Left lung (tissue), 4 donors: ENCODE measurements at regions not wholly inside any gene's neighbourhood (a gene's known extent, or its start where the extent isn't known, plus 50 kb on each side); places are given as distances from the start of the nearest gene placed in this dataset.

Experiments used
- ATAC-seq: fragments of 200-7000 bp; cut with Tn5 transposase; one replicate; pipeline ENCODE4 v1.9.1; 2020; ENCODE audit warnings: moderate library complexity
- DNase-seq, 4 donors: peaks; one replicate each; pipeline ENCODE4 v3.0.0-alpha.2; 2013 to 2020
- H3K27ac ChIP-seq, 2 donors: fragments of 200-600 bp; sonication (generic) in 1 of 2; one replicate each; pipeline versions ENCODE4 v1.5.0 to v1.8.0; 2020 to 2021
- H3K27me3 ChIP-seq, 2 donors: fragments of 200-600 bp; sonication (generic) in 1 of 2; one replicate each; pipeline versions ENCODE4 v1.5.0 to v1.8.0; 2020 to 2021
- H3K36me3 ChIP-seq, 2 donors: fragments of 200-600 bp; sonication (generic) in 1 of 2; one replicate each; pipeline versions ENCODE4 v1.5.0 to v1.8.0; 2020 to 2021
- H3K4me1 ChIP-seq, 2 donors: fragments of 200-600 bp; one replicate each; pipeline ENCODE4 v1.8.0; 2021
- H3K4me3 ChIP-seq, 2 donors: fragments of 200-600 bp; sonication (generic) in 1 of 2; one replicate each; pipeline versions ENCODE4 v1.5.0 to v1.8.0; 2020 to 2021; ENCODE audit warnings: mild to moderate bottlenecking in 1 of 2
- H3K9me3 ChIP-seq, 2 donors: fragments of 200-600 bp; sonication (generic) in 1 of 2; one replicate each; pipeline versions ENCODE4 v1.5.0 to v1.8.0; 2020 to 2021
- CTCF ChIP-seq, 2 donors: fragments of 200-600 bp; sonication (generic) in 1 of 2; IDR thresholded peaks; one replicate each; pipeline versions ENCODE4 v1.5.0 to v1.8.0; 2021; ENCODE audit warnings: antibody characterized with exemption in 2 of 2
- intact Hi-C, 2 donors: fragments of 100-400 bp; cut with DNase I; formaldehyde crosslinking; loops; one replicate each; pipeline versions ENCODE4 v1.11.2 to v1.14.2; 2022
- donor health status: DM: no; HTN: yes; CAD: no.
- donor health status: DM: no; HTN: no; CAD: no.

- Histone ChIP-seq H3K27ac (no peak overlapping the region), H3K4me3 (no peak overlapping the region), H3K4me1 (peaks cover 0 to 3% of the 10 kb centered on the region in 2 donors), H3K9me3 (no peaks in the 10 kb centered on the region), H3K27me3 (no peaks in the 10 kb centered on the region), H3K36me3 (no peaks in the 10 kb centered on the region)
- ATAC-seq = no peak
- intact Hi-C loops = no loop called here
- no peak for DNase-seq
- no peak for TF ChIP-seq CTCF (IDR thresholded peaks at IDR 0.05)
Measured at GRCh38 chr13:71237332-71237731, 629.7 kb downstream of the DACH1 start.

- no peak for DNase-seq
- no peaks in the 10 kb centered on the region for H3K4me1 ChIP-seq
- no peak overlapping the region for H3K4me3 ChIP-seq
- no peaks in the 10 kb centered on the region for H3K27me3 ChIP-seq
- no peak overlapping the region for H3K27ac ChIP-seq
- H3K9me3 ChIP-seq = no peaks in the 10 kb centered on the region
- H3K36me3 ChIP-seq = no peaks in the 10 kb centered on the region
- intact Hi-C loops = no loop called here
- ATAC-seq = no peak
- no peak for TF ChIP-seq CTCF (IDR thresholded peaks at IDR 0.05)
Measured at GRCh38 chr13:71219698-71220415, 647.1 kb downstream of the DACH1 start.

GRCh38 chr13:71218960-71219359 is 648.0 kb downstream of the DACH1 start:
- intact Hi-C loops = no loop called here
- Histone ChIP-seq H3K27me3 (no peaks in the 10 kb centered on the region), H3K4me3 (no peak overlapping the region), H3K9me3 (no peaks in the 10 kb centered on the region), H3K4me1 (no peaks in the 10 kb centered on the region), H3K27ac (no peak overlapping the region), H3K36me3 (no peaks in the 10 kb centered on the region)
- DNase-seq (no peak), ATAC-seq (peak; percentile 47)
- TF ChIP-seq CTCF (IDR thresholded peaks at IDR 0.05) = no peak

GRCh38 chr13:71217827-71218226 is 649.2 kb downstream of the DACH1 start:
- no peaks in the 10 kb centered on the region for H3K9me3 ChIP-seq
- no peaks in the 10 kb centered on the region for H3K27me3 ChIP-seq
- no peak overlapping the region for H3K27ac ChIP-seq
- no peak for DNase-seq
- TF ChIP-seq CTCF (IDR thresholded peaks at IDR 0.05) = no peak
- no peak overlapping the region for H3K4me3 ChIP-seq
- H3K36me3 ChIP-seq = no peaks in the 10 kb centered on the region
- intact Hi-C loops = no loop called here
- ATAC-seq = no peak
- no peaks in the 10 kb centered on the region for H3K4me1 ChIP-seq

GRCh38 chr13:71214821-71215220 is 652.2 kb downstream of the DACH1 start:
- Histone ChIP-seq H3K4me3 (no peak overlapping the region), H3K27ac (no peak overlapping the region), H3K4me1 (no peaks in the 10 kb centered on the region), H3K36me3 (no peaks in the 10 kb centered on the region), H3K27me3 (no peaks in the 10 kb centered on the region), H3K9me3 (no peaks in the 10 kb centered on the region)
- DNase-seq (no peak), ATAC-seq (no peak)
- intact Hi-C loops = no loop called here
- no peak for TF ChIP-seq CTCF (IDR thresholded peaks at IDR 0.05)
